ENCODE measurements at regions not wholly inside any gene's neighbourhood (a gene's known extent, or its start where the extent isn't known, plus 50 kb on each side); places are given as distances from the start of the nearest gene placed in this dataset.

DNA sequence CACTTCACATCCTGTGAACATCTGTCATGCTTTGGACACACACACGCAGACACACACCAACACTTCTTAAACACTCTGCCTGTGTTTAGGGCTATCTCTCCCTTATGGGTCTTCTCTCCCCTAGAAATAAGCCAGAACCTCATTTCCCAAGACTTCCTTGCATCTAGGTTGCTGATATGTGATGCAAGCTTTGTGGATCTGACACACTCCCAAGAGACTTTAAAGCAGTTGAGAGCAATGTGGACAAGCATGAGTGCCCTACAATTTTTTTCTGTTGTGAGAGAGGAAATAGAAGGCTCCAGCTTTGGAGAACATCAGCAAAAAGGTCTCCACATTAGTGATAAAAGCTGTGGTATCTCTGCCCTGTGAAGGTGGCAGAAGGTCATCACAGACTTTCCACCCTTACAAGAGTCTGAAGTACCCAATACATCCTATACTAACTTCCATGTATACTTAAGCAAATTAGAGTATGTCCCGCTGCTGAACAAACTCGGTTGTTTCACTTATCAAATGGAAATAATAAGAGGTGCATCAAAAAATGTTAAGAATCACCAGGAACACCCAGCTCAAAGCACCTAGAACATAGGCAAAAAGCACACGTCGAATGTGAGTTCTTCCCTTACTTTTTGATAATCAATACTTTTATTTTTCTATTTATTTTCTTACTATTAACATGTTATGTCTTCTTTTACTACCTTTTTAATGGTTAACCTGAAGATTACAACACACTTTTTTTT lies 267.6 kb downstream of the SETD4 start:
- DNase-seq = no peak

DNA sequence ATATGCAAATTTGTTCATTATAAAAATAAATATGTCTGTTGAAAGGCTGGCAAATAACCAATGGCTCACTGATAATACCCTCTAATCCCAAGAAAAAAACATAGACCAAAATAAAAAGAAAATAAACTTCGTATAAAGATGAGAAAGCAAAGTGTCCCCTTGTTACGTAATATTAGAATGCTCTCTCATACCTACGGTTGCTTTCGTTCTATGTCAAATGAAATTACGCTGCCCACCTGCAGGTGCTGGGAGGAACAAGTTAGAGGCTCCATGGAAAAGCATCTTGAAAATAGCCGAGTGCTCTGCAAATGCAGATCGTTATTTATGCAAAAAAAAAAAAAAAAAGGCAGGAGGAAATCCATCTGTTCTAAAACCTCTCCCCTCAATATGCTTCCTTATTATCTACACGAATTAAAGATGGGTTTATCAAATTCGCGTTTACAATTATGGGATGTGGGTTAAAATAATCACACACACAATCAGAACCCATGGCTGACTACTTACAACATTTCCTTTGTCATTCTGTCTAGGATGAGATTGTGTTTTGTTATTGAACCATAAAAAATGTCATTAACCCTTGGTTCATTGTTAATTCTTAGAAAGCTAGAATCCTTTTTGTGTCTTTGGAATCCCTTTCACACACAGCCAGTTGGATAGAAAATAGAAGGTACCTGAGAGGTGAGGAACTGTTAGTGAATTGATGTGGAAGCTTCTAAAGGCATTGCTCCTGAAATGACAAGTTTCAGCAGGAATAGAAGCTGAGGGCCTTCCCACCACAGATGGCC lies 268.6 kb downstream of the SETD4 start:
- no peak for DNase-seq

- no peak for DNase-seq
Measured at GRCh38 chr21:35783721-35784120, 276.6 kb downstream of the SETD4 start.

GRCh38 chr21:35782667-35783066 lies 277.7 kb downstream of the SETD4 start:
- no peak for DNase-seq

DNA sequence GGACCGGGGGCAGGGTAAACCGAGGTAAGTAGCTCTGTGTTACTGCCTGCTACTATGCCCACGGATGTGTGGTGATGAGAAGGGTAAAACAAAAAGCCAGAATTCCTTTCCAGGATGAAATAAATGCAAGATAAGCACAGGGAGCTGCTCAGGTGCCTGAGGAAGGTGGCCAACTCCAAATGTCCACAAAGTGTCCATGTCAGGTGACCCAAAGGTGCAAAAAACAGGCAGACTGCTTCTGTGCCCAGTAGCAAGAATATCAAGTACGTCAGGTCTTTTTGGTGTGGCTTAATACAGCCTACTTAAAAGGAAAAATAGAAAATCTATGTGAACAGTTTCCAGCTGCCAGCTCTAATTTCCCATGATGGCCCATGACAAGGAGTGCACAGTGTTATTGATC lies 279.3 kb downstream of the SETD4 start:
- no peak for DNase-seq

- DNase-seq = no peak
Measured at GRCh38 chr21:35779690-35780570, 280.4 kb downstream of the SETD4 start.

DNA sequence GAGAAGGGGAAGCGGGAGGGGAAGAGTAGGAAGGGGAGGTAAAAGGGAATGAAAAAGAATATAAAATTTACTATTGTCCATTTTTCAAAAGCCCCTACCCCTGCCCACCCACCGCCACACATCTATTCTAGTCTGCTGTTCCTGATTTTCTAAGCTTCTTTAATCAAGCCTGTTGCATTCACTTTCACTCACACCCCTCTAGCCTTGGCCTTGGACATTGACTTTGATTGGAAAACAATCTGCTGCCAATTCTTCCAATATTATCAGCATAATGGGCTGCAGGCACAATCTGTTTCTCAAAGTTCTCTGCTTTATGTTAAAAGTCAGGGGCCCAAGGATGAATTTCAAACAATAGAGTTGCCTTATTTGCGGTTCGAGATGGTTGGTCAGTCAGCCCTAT lies 281.2 kb downstream of the SETD4 start:
- no peak for DNase-seq

GRCh38 chr21:35777081-35777480 lies 283.2 kb downstream of the SETD4 start:
- no peak for DNase-seq

GRCh38 chr21:35775778-35776544 lies 284.4 kb downstream of the SETD4 start:
- DNase-seq = no peak

GRCh38 chr21:35770101-35770945 lies 290.0 kb downstream of the SETD4 start:
- DNase-seq = no peak

GRCh38 chr21:35768187-35768586 lies 292.1 kb downstream of the SETD4 start:
- no peak for DNase-seq

DNA sequence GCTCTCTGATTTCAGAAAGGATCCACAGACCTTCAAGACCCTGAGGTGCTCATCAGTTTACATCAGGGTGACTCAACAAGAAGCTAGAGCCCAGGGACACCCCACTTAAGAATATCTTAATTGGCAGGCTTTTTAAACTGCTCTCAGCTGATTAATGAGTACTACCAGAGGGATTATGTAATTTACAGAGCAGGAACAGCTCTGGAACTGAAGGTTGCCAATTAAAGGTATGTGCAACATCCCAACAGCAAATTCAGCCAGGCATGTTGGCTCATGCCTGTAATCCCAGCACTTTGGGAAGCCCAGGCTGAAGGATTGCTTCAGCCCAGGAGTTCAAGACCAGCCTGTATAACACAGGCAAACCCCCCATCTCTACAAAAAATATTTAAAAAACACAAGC lies 295.7 kb downstream of the SETD4 start:
- DNase-seq = no peak

GRCh38 chr21:35764077-35764476 lies 296.2 kb downstream of the SETD4 start:
- no peak for DNase-seq

GRCh38 chr21:35754583-35754982 lies 305.7 kb downstream of the SETD4 start:
- no peak for DNase-seq

DNA sequence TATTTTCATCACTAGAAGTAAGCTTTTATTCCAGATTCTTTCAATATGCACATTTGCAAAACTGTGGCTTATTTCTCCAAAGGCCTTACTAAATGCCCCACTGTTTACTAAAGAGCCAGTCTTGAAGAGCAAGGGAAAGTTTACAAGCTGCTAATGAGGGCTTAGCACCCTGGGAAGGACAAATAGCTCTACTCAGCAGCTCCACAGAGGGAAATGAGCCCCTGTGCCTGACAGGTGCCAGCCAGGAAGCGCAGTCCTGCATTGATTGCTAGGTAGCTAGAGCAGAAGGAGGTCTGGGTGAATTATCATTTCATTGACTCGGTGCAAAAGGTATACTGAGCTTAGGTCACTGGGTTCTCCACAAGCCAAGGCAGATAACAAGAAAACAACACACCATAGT lies 307.0 kb downstream of the SETD4 start:
- DNase-seq = no peak

DNA sequence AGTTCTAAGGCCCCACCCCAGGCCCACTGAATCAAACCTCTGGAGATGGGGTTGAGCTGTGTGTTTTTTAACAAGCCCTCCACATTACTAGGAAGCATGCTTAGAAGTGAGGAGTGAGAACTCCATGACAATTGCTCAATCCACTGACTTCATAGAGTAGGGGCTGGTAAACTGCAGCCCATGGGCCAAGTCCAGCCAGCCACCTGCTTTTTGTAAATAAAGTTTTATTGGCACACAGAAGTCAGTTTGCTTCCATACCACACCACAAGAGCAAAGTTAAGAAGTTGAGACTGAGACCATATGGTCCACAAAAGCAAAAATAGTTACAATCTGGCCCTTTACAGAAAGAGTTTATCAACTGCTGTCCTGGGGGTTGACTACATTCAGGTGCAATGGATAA lies 309.2 kb downstream of the SETD4 start:
- DNase-seq = no peak

DNA sequence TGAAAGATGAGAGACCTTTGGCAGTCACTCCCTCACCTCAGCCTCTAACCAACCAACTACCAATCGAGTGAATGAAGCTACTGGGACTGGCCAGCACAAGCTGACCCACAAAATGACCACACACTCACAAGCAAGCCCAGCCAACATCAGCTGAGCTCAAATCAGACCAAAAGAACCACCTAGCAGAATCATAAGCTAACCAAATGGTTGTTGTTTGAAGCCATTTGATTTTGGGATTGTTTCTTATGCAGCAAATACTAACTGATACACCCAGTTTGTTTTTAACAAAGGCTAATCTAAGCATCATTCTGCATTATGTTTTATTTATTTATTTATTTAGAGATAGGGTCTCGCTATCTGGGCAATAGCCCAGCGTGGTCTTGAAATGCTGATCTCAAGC lies 310.4 kb downstream of the SETD4 start:
- no peak for DNase-seq

DNA sequence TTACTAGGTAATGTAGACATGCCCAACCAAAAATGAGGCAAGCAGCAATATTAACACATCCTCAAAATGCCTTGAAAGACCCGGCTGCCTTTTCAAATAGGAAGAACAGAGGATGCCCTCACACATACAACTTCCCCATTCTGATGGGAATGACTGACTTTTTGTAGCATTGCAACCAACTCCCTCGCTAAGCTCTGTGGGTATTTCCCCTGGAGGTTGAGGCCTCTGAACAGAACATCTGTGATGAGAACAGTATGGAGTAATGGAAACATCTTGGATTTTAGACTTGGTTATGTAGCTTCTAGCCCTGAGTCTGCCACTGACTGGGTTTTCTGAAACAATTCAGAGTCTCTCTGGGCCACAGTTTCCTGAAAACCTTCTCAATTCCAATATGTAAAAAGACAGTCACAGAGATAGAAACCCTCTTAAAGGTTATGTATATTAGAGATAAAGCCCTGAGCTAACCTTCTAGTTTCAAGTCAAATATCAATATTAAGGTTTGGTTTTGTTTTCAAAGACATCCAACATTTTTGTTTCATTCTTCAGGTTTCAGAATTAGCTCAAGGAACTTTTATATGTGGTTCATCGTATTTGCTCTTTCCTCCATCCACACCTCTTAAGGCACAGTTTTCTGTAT lies 311.5 kb downstream of the SETD4 start:
- no peak for DNase-seq

GRCh38 chr21:35743571-35743970 lies 316.8 kb downstream of the SETD4 start:
- no peak for DNase-seq

DNA sequence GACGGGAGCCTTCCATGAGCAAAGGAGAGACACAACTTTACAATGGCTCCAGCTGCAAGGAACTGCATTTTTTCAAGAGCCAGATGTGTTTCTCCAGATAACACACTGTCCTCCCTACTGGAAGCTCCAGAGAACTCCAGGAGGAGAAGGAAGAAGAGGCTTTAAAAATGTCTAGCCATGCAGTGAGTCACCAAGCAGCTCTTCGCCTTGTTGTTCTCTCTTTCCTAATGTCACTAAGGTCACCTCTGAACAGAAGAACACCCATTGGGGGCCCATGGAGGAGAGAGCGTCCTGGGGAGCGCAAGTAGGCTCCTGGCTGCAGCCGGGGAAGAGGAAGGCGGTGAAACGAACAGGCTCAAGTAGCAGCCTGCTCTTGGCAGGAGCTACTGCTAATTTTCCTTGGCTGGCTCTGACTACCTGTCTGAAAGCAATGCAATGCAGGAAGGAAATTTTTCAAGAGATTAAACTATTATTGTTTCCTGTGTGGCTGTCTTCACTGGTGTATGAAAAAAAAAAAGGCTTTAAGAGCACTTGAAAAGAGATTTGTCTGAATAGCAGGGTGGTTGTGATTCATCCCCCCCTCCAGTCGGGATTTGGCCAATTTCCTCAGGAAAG lies 321.9 kb downstream of the SETD4 start:
- no peak for DNase-seq

DNA sequence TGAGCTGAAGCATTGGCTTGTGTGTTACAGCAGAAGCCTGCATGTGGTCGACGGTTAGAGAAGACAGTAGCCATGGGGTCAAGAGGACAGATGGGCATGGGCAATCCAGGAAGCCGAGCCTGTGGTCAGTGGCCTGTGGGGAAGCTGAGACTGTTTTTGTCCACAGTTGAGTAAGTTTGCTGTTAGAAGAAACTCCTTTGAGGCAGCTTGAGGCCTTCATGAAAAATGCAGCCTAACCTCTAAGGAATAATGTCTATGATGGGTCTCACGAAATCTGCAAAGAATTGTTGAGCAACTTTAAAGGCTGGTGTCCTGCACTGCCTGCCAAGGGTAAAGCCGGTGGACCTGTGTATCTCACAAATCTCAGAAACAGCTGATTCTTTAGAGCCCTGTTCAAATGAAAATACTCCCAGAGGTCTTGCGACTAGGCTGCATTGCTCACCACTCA lies 322.4 kb downstream of the SETD4 start:
- no peak for DNase-seq

Measured in CD4-positive, alpha-beta T cell treated with Interferon gamma for 1 hour (primary cell).